ENCODE measurements at regions not wholly inside any gene's neighbourhood (a gene's known extent, or its start where the extent isn't known, plus 50 kb on each side); places are given as distances from the start of the nearest gene placed in this dataset.
A peak's percentile ranks its signal among the peaks of the same experiment; 100 is the strongest.

DNA sequence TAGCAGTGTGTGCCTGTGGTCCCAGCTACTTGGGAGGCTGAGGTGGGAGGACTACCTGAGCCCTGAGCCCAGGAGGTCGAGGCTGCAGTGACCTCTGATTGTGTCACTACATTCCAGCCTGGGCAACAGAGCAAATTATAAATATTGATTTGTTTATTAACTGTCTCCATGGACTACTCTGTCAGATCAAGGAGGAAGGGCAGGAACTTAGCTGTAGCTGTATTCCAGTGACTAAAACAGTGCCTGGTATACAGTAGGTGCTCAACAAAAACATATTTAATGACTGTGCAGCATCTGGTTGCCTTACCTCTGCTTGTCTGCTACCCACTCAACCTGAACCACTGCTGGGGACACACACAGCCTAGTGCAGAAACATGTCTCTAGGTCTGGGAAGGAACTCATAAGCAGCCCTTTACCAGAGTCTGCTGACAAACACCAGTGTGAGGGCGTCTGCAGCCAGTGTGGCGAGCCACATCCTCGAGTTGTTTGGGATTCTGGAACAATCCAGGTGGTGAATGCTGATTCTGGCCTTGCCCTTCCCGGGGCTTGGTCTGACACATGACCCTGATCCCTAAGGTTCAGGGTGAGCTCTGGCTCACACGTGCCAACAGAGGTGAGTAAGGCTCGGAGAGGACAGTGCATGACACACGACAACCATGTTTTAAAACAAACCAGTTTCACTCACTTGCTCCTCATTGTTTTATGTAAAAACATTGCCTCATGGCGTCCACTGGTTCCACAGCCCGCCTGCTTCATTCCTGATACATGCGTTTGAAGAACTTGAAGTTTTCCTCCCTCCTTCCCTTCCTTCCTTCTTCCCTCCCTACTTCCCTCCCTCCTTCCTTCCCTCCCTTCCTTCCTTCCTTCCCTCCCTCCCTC is 117.9 kb upstream of the ZNF217 start:
- Mint-ChIP-seq H3K9me3 (no peaks in the 10 kb centered on the region), H3K4me3 (no peak overlapping the region), H3K36me3 (no peaks in the 10 kb centered on the region), H3K4me1 (ENCODE audit: unreplicated experiment) (peaks cover 23% of the 10 kb centered on the region), H3K27me3 (no peaks in the 10 kb centered on the region), H3K27ac (no peak overlapping the region)
- TF ChIP-seq, protein P1, sequence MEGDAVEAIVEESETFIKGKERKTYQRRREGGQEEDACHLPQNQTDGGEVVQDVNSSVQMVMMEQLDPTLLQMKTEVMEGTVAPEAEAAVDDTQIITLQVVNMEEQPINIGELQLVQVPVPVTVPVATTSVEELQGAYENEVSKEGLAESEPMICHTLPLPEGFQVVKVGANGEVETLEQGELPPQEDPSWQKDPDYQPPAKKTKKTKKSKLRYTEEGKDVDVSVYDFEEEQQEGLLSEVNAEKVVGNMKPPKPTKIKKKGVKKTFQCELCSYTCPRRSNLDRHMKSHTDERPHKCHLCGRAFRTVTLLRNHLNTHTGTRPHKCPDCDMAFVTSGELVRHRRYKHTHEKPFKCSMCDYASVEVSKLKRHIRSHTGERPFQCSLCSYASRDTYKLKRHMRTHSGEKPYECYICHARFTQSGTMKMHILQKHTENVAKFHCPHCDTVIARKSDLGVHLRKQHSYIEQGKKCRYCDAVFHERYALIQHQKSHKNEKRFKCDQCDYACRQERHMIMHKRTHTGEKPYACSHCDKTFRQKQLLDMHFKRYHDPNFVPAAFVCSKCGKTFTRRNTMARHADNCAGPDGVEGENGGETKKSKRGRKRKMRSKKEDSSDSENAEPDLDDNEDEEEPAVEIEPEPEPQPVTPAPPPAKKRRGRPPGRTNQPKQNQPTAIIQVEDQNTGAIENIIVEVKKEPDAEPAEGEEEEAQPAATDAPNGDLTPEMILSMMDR (conservative IDR thresholded peaks at IDR 0.05) = no peak
- DNase-seq (ENCODE audit: extremely low spot score, unreplicated experiment) = no peak

DNA sequence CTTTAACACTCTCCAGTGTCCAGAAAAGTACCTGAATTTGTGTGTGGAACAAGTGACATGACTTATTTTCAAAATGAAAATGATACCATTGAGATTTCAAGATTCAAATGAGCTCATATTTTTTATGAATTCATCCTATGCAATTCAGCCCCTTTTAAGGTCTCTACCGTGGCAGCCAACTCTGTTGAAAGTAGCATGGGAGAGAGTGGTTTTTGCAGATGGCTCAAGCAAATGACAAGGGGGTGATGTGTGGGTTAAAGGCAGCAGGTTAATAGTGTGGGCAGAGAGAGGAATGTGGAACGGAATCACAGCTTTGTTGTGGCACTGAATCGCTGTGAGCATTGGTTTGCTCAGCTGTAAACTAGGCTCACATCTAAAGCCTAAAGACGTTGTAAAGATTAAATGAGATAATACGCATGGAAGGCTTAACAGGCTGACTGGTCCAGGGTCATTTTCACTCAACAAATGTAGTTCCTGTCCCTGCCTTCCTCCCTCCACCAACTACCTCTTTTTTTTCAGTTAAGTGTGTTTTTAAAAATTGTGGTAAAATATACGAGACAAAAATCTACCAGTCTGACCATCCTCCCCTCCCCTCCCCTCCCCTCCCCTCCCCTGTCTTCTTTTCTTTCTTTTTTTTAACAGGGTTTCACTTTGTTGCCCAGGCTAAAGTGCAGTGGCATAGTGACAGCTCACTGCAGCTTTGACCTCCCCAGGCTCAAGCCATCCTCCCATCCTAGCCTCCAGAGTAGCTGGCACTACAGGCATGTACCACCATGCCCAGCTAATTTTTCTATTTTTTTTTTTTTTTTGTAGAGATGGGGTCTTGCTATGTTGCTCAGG is 114.7 kb upstream of the ZNF217 start:
- no peaks in the 10 kb centered on the region for H3K36me3 Mint-ChIP-seq
- no peak for DNase-seq (ENCODE audit: extremely low spot score, unreplicated experiment)
- no peak overlapping the region for H3K4me3 Mint-ChIP-seq
- no peak overlapping the region for H3K27ac Mint-ChIP-seq
- H3K27me3 Mint-ChIP-seq = no peaks in the 10 kb centered on the region
- TF ChIP-seq, protein P1 (conservative IDR thresholded peaks at IDR 0.05) = no peak
- no peaks in the 10 kb centered on the region for H3K9me3 Mint-ChIP-seq
- peaks cover 31% of the 10 kb centered on the region for H3K4me1 Mint-ChIP-seq (ENCODE audit: unreplicated experiment)

- DNase-seq (ENCODE audit: extremely low spot score, unreplicated experiment) = no peak
- TF ChIP-seq, protein P1 (conservative IDR thresholded peaks at IDR 0.05) = no peak
- H3K27me3 Mint-ChIP-seq = no peaks in the 10 kb centered on the region
- H3K9me3 Mint-ChIP-seq = no peaks in the 10 kb centered on the region
- H3K4me3 Mint-ChIP-seq = no peak overlapping the region
- peaks cover 31% of the 10 kb centered on the region for H3K4me1 Mint-ChIP-seq (ENCODE audit: unreplicated experiment)
- no peak overlapping the region for H3K27ac Mint-ChIP-seq
- no peaks in the 10 kb centered on the region for H3K36me3 Mint-ChIP-seq
Measured at GRCh38 chr20:53707371-53708055, 113.9 kb upstream of the ZNF217 start.

- no peak for DNase-seq (ENCODE audit: extremely low spot score, unreplicated experiment)
- Mint-ChIP-seq H3K9me3 (no peaks in the 10 kb centered on the region), H3K36me3 (no peaks in the 10 kb centered on the region), H3K27ac (peak overlapping the region; percentile 38), H3K4me3 (peak overlapping the region; percentile 41), H3K4me1 (ENCODE audit: unreplicated experiment) (peaks cover 31% of the 10 kb centered on the region), H3K27me3 (no peaks in the 10 kb centered on the region)
- TF ChIP-seq, protein P1 (conservative IDR thresholded peaks at IDR 0.05) = no peak
Measured at GRCh38 chr20:53706466-53707370, 113.1 kb upstream of the ZNF217 start.
